ENCODE measurements at regions not wholly inside any gene's neighbourhood (a gene's known extent, or its start where the extent isn't known, plus 50 kb on each side); places are given as distances from the start of the nearest gene placed in this dataset.

- TF ChIP-seq, protein P1, sequence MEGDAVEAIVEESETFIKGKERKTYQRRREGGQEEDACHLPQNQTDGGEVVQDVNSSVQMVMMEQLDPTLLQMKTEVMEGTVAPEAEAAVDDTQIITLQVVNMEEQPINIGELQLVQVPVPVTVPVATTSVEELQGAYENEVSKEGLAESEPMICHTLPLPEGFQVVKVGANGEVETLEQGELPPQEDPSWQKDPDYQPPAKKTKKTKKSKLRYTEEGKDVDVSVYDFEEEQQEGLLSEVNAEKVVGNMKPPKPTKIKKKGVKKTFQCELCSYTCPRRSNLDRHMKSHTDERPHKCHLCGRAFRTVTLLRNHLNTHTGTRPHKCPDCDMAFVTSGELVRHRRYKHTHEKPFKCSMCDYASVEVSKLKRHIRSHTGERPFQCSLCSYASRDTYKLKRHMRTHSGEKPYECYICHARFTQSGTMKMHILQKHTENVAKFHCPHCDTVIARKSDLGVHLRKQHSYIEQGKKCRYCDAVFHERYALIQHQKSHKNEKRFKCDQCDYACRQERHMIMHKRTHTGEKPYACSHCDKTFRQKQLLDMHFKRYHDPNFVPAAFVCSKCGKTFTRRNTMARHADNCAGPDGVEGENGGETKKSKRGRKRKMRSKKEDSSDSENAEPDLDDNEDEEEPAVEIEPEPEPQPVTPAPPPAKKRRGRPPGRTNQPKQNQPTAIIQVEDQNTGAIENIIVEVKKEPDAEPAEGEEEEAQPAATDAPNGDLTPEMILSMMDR (IDR thresholded peaks at IDR 0.05): no peak
Measured at GRCh38 chr7:47095946-47096345, 486.0 kb downstream of the TNS3 start.

DNA sequence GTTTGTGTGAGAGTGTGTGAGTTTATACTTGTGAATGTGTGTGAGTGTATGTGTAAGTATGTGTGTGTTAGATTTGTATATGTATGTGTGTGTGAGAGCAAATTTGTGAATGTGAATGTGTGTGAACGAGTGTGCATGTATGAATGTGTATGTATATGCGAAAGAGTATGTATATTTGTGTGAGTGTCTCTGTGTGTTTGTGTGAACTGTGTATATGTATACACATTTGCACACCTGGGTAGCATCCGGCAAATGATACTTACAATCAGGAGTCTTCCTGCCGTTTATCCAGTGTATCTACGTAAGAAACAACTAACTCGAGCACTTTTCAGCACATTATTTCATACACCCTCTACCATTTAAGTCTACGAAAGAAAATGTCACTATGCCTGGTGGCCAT lies 487.4 kb downstream of the TNS3 start:
- TF ChIP-seq, protein P1 (IDR thresholded peaks at IDR 0.05): no peak

- TF ChIP-seq, protein P1 (IDR thresholded peaks at IDR 0.05): no peak
Measured at GRCh38 chr7:47093320-47094234, 488.3 kb downstream of the TNS3 start.

DNA sequence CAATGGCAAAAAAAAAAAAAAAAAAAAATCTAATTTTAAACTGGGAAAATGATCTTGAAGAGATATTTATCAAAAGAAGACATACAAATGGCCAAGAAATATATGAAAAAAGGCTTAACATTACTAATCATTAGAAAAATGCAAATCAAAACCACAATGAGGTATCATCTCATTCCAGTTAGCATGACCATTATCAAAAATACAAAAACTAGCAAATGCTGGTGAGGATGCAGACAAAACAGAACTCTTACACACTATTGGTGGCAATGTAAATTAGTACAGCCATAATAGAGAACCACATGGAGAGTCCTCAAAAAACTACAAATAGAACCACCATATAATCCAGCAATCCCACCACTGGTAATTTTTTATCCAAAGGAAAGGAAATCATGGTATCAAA lies 489.6 kb downstream of the TNS3 start:
- TF ChIP-seq, protein P1 (IDR thresholded peaks at IDR 0.05): no peak

DNA sequence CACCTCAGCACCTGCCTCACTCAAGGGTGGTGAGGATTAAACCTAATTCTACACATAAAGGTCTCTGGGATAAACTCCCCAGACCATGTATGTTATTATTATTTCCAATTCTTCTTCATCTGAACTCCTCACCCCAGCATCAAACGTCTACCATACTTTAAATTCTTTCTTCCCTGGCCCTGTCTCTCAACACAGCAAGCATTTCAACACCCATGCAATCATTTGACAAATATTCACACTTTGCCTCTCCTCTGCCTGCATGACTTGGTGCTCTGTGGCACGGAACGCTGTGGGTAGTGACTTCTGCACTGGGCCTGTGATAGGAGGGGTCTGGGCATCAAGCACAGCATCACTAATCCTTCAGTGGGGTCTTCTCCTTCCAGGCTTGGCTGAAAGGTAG lies 490.8 kb downstream of the TNS3 start:
- TF ChIP-seq, protein P1 (IDR thresholded peaks at IDR 0.05): no peak

GRCh38 chr7:47089461-47089860 lies 492.4 kb downstream of the TNS3 start:
- TF ChIP-seq, protein P1 (IDR thresholded peaks at IDR 0.05): no peak

GRCh38 chr7:47089068-47089417 lies 492.9 kb downstream of the TNS3 start:
- TF ChIP-seq, protein P1 (IDR thresholded peaks at IDR 0.05): no peak

Data from LNCAP (cell line).